Thymus (tissue), 11 donors: ENCODE measurements at regions not wholly inside any gene's neighbourhood (a gene's known extent, or its start where the extent isn't known, plus 50 kb on each side); places are given as distances from the start of the nearest gene placed in this dataset.
"Not testable (repeated sequence)": the region's sequence is repeated elsewhere in the genome, so short reads cannot be mapped to it uniquely, and the experiment has no call there.

ENCODE experiments used
- DNase-seq, 9 donors: peaks; one replicate each; pipeline ENCODE4 v3.0.0-alpha.2; 2013; ENCODE audit warnings: low spot score in 9 of 9, low read depth in 6 of 9, missing footprints in 1 of 9
- H3K27ac ChIP-seq, 2 donors: one replicate each; pipeline ENCODE4 v1.5.1; 2013; ENCODE audit warnings: control low read depth in 1 of 2, low read depth in 1 of 2, low read length in 1 of 2, mild to moderate bottlenecking in 1 of 2, moderate library complexity in 1 of 2
- H3K27me3 ChIP-seq, 2 donors: one replicate each; pipeline ENCODE4 v1.5.1; 2013; ENCODE audit warnings: low read length in 1 of 2; ENCODE audit not compliant: control insufficient read depth in 2 of 2, insufficient read depth in 1 of 2
- H3K36me3 ChIP-seq, 2 donors: one replicate each; pipeline ENCODE4 v1.5.1; 2013; ENCODE audit warnings: low read length in 1 of 2, mild to moderate bottlenecking in 1 of 2, moderate library complexity in 1 of 2; ENCODE audit not compliant: control insufficient read depth in 2 of 2, insufficient read depth in 2 of 2
- H3K4me1 ChIP-seq, 2 donors: one replicate each; pipeline ENCODE4 v1.5.1; 2013; ENCODE audit warnings: low read length in 2 of 2; ENCODE audit not compliant: control insufficient read depth in 2 of 2, insufficient read depth in 2 of 2
- H3K4me3 ChIP-seq, 2 donors: one replicate each; pipeline ENCODE4 v1.5.1; 2013; ENCODE audit warnings: low read length in 2 of 2, control low read depth in 1 of 2, mild to moderate bottlenecking in 1 of 2
- H3K9me3 ChIP-seq, 2 donors: one replicate each; pipeline ENCODE4 v1.5.1; 2013; ENCODE audit warnings: low read length in 1 of 2, mild to moderate bottlenecking in 1 of 2; ENCODE audit not compliant: control insufficient read depth in 2 of 2, insufficient read depth in 1 of 2
- WGBS: extraction: QIAGEN DNeasy Blood & Tissue Kit; methylation state at CpG from one replicate; pipeline ENCODE4 v1.1.7; 2013; 5-methylcytosine and 5-hydroxymethylcytosine counted together
- donor health status: healthy.

- no peak for DNase-seq
- H3K27ac ChIP-seq = no peak overlapping the region
- no peak overlapping the region for H3K4me3 ChIP-seq
- H3K27me3 ChIP-seq = no peaks in the 10 kb centered on the region
- no peaks in the 10 kb centered on the region for H3K9me3 ChIP-seq
- 90% methylated on average over 1 of the region's 1 CpG for WGBS
- no peaks in the 10 kb centered on the region for H3K36me3 ChIP-seq
- H3K4me1 ChIP-seq = no peaks in the 10 kb centered on the region
Observed at GRCh38 chr4:97110506-97110905, 1032.8 kb downstream of the STPG2 start.

- Histone ChIP-seq H3K36me3 (no peaks in the 10 kb centered on the region), H3K4me3 (no peak overlapping the region), H3K27me3 (no peaks in the 10 kb centered on the region), H3K4me1 (no peaks in the 10 kb centered on the region), H3K9me3 (no peaks in the 10 kb centered on the region), H3K27ac (no peak overlapping the region)
- DNase-seq = no peak
- WGBS = 70% methylated on average over 2 of the region's 2 CpGs
Observed at GRCh38 chr4:97116511-97116910, 1026.8 kb downstream of the STPG2 start.

GRCh38 chr4:97121493-97121892 lies 1021.8 kb downstream of the STPG2 start:
- no peaks in the 10 kb centered on the region for H3K36me3 ChIP-seq
- no peak overlapping the region for H3K4me3 ChIP-seq
- no peak overlapping the region for H3K27ac ChIP-seq
- H3K4me1 ChIP-seq = no peaks in the 10 kb centered on the region
- H3K27me3 ChIP-seq = no peaks in the 10 kb centered on the region
- no peak for DNase-seq
- WGBS = 89% methylated on average over 1 of the region's 1 CpG
- peaks cover 1 to 6% of the 10 kb centered on the region in 2 donors for H3K9me3 ChIP-seq

- 92% methylated on average over 4 of the region's 4 CpGs for WGBS
Observed at GRCh38 chr4:97123573-97123972, 1019.7 kb downstream of the STPG2 start.

GRCh38 chr4:97132435-97132834 lies 1010.8 kb downstream of the STPG2 start:
- WGBS = 78% methylated on average over 3 of the region's 3 CpGs
- H3K27ac ChIP-seq = no peak overlapping the region
- no peaks in the 10 kb centered on the region for H3K4me1 ChIP-seq
- H3K4me3 ChIP-seq = no peak overlapping the region
- no peaks in the 10 kb centered on the region for H3K27me3 ChIP-seq
- H3K9me3 ChIP-seq = no peaks in the 10 kb centered on the region
- DNase-seq = no peak
- no peaks in the 10 kb centered on the region for H3K36me3 ChIP-seq

More at GRCh38 chr4:97123573-97123972, 1019.7 kb downstream of the STPG2 start:
- Histone ChIP-seq H3K4me1 (no peaks in the 10 kb centered on the region), H3K9me3 (peaks cover 1 to 6% of the 10 kb centered on the region in 2 donors), H3K27me3 (no peaks in the 10 kb centered on the region), H3K27ac (no peak overlapping the region), H3K36me3 (no peaks in the 10 kb centered on the region), H3K4me3 (no peak overlapping the region)
- DNase-seq = no peak

- Histone ChIP-seq H3K4me3 (no peak overlapping the region), H3K27me3 (no peaks in the 10 kb centered on the region), H3K9me3 (peaks cover 0 to 4% of the 10 kb centered on the region in 2 donors), H3K27ac (no peak overlapping the region), H3K36me3 (no peaks in the 10 kb centered on the region), H3K4me1 (no peaks in the 10 kb centered on the region)
- DNase-seq = no peak
- WGBS = 72% methylated on average over 2 of the region's 2 CpGs
Observed at GRCh38 chr4:97134456-97134855, 1008.8 kb downstream of the STPG2 start.

GRCh38 chr4:97139791-97140190 lies 1003.5 kb downstream of the STPG2 start:
- no peak for DNase-seq
- Histone ChIP-seq H3K36me3 (no peaks in the 10 kb centered on the region), H3K27ac (no peak overlapping the region), H3K4me3 (no peak overlapping the region), H3K4me1 (no peaks in the 10 kb centered on the region), H3K9me3 (peaks cover 0 to 4% of the 10 kb centered on the region in 2 donors), H3K27me3 (no peaks in the 10 kb centered on the region)
- 91% methylated on average over 4 of the region's 4 CpGs for WGBS

GRCh38 chr4:97140545-97140944 lies 1002.7 kb downstream of the STPG2 start:
- H3K36me3 ChIP-seq = no peaks in the 10 kb centered on the region
- no peak overlapping the region for H3K27ac ChIP-seq
- H3K4me1 ChIP-seq = no peaks in the 10 kb centered on the region
- H3K27me3 ChIP-seq = no peaks in the 10 kb centered on the region
- H3K4me3 ChIP-seq = no peak overlapping the region
- H3K9me3 ChIP-seq = peaks cover 0 to 4% of the 10 kb centered on the region in 2 donors
- 89% methylated on average over 3 of the region's 3 CpGs for WGBS
- no peak for DNase-seq

GRCh38 chr4:97141332-97141731 lies 1001.9 kb downstream of the STPG2 start:
- not testable (repeated sequence) for H3K4me1 ChIP-seq, H3K27me3 ChIP-seq, H3K9me3 ChIP-seq, H3K27ac ChIP-seq, DNase-seq, H3K4me3 ChIP-seq, H3K36me3 ChIP-seq
- WGBS = 86% methylated on average over 5 of the region's 5 CpGs

GRCh38 chr4:97142410-97142809 lies 1000.9 kb downstream of the STPG2 start:
- Histone ChIP-seq H3K27ac (no peak overlapping the region), H3K9me3 (peaks cover 0 to 4% of the 10 kb centered on the region in 2 donors), H3K4me3 (no peak overlapping the region), H3K27me3 (no peaks in the 10 kb centered on the region), H3K4me1 (no peaks in the 10 kb centered on the region), H3K36me3 (no peaks in the 10 kb centered on the region)
- 73% methylated on average over 2 of the region's 2 CpGs for WGBS
- DNase-seq = no peak
